ENCODE measurements at regions not wholly inside any gene's neighbourhood (a gene's known extent, or its start where the extent isn't known, plus 50 kb on each side); places are given as distances from the start of the nearest gene placed in this dataset.
A peak's percentile ranks its signal among the peaks of the same experiment; 100 is the strongest.

DNA sequence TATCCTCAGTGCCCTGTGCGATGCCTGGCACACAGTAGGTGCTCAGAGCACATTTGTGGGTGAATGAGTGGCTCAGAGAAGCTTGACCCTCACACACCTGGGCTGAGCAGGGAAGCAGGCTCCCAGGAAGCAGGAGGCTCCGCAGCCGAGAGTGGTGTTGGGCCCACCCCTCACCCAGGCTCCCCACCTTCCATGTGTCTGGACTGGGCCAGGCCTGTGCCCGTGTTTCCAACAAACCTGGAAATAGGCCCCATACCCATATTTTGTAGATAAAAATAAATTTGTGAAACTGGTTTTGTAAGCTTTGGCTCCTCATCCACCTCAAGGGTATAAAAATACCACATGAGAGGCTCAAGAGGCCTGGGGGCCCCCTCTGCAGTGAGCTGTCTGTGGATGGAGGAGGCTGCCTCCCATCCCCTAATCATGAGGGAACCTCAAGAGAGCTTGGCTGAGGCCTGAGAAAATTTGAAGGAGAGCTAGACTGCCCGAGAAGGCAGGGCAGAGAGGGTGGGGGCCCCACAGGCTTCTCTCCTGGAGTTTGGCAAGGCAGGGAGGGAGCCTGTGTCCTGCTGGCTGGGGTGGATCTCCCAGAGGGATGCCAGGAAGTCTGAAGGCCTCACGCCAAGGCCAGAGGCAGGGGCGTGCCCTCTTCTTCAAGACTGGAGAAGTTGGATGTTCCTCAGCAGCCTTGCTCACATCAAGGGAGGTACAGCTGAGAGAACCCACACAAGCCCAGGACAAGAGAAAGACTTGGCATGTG, 147.0 kb upstream of the NECTIN1 start:
- Mint-ChIP-seq H3K36me3 (no peaks in the 10 kb centered on the region), H3K27ac (no peak overlapping the region), H3K9me3 (no peaks in the 10 kb centered on the region)
- DNase-seq (ENCODE audit: low spot score in 2 of 2) (no peak), ATAC-seq (no peak)

- H3K9me3 Mint-ChIP-seq: no peaks in the 10 kb centered on the region
- no peak for DNase-seq (ENCODE audit: low spot score in 2 of 2)
- H3K27ac Mint-ChIP-seq: peak overlapping the region in 1 of 2 donors; percentile 29
- no peaks in the 10 kb centered on the region for H3K36me3 Mint-ChIP-seq
- ATAC-seq: no peak
Observed at GRCh38 chr11:119874660-119875238, 145.7 kb upstream of the NECTIN1 start.

GRCh38 chr11:119873761-119874421, 144.9 kb upstream of the NECTIN1 start:
- DNase-seq (ENCODE audit: low spot score in 2 of 2) (no peak), ATAC-seq (no peak)
- no peaks in the 10 kb centered on the region for H3K9me3 Mint-ChIP-seq
- no peaks in the 10 kb centered on the region for H3K36me3 Mint-ChIP-seq
- H3K27ac Mint-ChIP-seq: no peak overlapping the region

GRCh38 chr11:119872611-119873310, 143.8 kb upstream of the NECTIN1 start:
- DNase-seq (ENCODE audit: low spot score in 2 of 2) (no peak), ATAC-seq (no peak)
- no peaks in the 10 kb centered on the region for H3K36me3 Mint-ChIP-seq
- H3K9me3 Mint-ChIP-seq: no peaks in the 10 kb centered on the region
- H3K27ac Mint-ChIP-seq: no peak overlapping the region

DNA sequence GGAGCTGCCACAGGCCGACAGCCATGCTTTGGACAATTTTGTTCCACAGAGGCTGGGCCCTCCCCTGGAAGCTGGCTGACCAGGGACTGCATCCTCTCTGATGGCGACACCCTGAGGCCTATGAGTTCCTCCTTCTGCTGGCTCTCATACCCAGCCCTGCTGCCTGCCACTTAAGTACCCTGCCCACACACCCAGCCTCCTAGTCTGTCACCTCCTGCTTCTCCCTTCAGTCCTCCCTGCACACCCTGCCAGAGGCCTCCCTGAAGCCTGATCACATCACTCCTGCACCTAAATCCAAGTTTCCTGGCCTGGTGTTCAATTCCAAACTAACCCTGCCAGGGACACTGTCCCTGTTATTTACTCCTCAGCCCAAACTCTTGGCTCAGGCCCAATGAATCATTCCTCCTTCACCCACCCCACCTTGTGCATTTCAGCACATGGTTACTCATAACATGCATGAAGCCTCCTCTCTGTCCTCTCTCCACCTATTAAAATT, 136.7 kb upstream of the NECTIN1 start:
- Mint-ChIP-seq H3K9me3 (no peaks in the 10 kb centered on the region), H3K27ac (no peak overlapping the region), H3K36me3 (no peaks in the 10 kb centered on the region)
- ATAC-seq: peak in 1 of 2 donors; percentile 28
- no peak for DNase-seq (ENCODE audit: low spot score in 2 of 2)

GRCh38 chr11:119864836-119865235, 135.8 kb upstream of the NECTIN1 start:
- H3K27ac Mint-ChIP-seq: no peak overlapping the region
- no peak for DNase-seq (ENCODE audit: low spot score in 2 of 2)
- no peaks in the 10 kb centered on the region for H3K36me3 Mint-ChIP-seq
- ATAC-seq: no peak
- no peaks in the 10 kb centered on the region for H3K9me3 Mint-ChIP-seq

DNA sequence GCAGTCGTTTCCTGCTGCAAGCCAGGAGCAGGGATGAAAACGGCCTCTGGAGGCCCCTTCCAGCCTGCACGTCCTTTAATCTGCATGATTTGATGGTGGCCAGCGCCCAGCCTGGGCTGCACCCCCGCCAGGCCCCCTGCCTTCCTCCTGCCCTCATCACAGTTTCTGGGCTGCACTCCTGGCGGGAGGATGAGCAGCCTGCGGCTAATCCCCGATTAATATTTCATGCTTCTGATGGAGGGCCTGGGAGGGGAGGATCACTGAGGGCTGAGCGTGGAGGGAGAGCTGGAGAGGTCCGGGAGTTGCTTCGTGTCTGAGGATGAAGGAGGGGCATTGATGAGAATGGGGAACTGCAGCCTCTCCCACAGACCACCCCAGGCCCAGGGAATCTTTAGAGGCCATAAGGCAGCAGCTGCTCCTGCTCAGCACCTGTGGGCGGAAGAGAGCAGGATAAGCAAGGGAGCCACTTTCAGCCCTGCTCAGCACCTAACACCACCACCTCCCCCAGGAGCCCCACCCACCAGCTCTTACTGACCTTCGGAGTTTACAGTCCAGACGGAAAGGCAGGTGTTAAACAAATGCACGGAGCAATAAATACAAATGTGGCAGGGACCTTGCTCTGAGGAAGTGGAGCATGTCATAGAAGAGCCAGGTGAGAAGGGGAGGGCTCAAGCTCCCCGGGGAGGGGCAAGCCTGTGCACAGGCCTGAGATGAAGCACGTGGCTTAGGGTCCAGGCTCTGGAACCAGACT, 135.0 kb upstream of the NECTIN1 start:
- ATAC-seq (no peak), DNase-seq (ENCODE audit: low spot score in 2 of 2) (no peak)
- H3K36me3 Mint-ChIP-seq: no peaks in the 10 kb centered on the region
- H3K9me3 Mint-ChIP-seq: no peaks in the 10 kb centered on the region
- H3K27ac Mint-ChIP-seq: no peak overlapping the region

- Mint-ChIP-seq H3K9me3 (no peaks in the 10 kb centered on the region), H3K36me3 (no peaks in the 10 kb centered on the region), H3K27ac (no peak overlapping the region)
- DNase-seq (ENCODE audit: low spot score in 2 of 2) (no peak), ATAC-seq (no peak)
Observed at GRCh38 chr11:119863236-119863635, 134.2 kb upstream of the NECTIN1 start.

GRCh38 chr11:119861160-119861559, 132.2 kb upstream of the NECTIN1 start:
- Mint-ChIP-seq H3K9me3 (no peaks in the 10 kb centered on the region), H3K36me3 (no peaks in the 10 kb centered on the region), H3K27ac (no peak overlapping the region)
- no peak for DNase-seq (ENCODE audit: low spot score in 2 of 2)
- no peak for ATAC-seq

DNA sequence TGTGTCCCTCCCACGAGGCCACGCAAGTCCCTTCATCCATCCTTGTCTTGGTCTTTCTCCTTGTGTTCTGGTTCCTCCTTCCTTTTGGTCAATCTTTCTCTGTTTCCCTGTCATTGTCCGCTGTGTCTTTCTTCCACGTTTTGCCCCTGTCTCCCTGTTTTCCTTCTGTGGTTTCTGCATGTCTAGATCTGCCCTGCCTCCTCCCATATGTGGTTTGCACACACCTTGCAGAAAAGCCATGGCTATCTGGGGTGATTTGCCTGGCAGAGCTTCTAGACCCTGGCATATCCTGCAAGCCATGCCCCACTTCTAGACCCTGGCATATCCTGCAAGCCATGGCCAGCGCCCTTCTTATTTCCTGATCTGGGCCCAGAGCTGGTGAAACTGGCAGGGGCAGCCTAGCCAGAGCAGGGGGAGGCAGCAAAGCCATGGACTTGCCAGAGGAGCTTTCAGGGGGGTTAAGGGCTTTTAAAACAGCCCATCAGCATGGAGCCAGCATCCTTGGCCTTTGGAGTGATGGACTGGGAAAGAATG, 131.6 kb upstream of the NECTIN1 start:
- DNase-seq (ENCODE audit: low spot score in 2 of 2): no peak
- H3K27ac Mint-ChIP-seq: no peak overlapping the region
- no peaks in the 10 kb centered on the region for H3K36me3 Mint-ChIP-seq
- H3K9me3 Mint-ChIP-seq: no peaks in the 10 kb centered on the region
- ATAC-seq: no peak

GRCh38 chr11:119859684-119860083, 130.7 kb upstream of the NECTIN1 start:
- DNase-seq (ENCODE audit: low spot score in 2 of 2) (no peak), ATAC-seq (no peak)
- Mint-ChIP-seq H3K27ac (no peak overlapping the region), H3K36me3 (no peaks in the 10 kb centered on the region), H3K9me3 (no peaks in the 10 kb centered on the region)

DNA sequence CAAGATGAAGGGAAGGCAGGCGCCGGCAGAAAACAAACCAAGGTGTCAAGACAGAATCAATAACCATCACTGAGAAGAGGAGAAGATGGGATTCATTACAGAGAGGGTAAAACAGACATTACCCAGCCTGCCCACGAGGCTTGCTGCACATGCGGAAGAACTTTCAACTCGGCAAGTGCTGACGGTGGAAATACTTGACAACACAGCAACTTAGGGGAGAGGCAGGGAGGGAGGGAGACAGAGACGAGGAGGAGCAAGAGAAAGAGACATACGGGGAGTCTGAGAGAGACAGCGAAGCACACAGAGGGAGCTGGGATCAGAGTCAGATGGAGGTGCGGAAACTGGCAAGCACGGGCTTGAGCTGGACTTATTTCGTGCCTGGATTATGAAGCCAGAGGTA, 129.3 kb upstream of the NECTIN1 start:
- Mint-ChIP-seq H3K27ac (no peak overlapping the region), H3K9me3 (no peaks in the 10 kb centered on the region), H3K36me3 (no peaks in the 10 kb centered on the region)
- DNase-seq (ENCODE audit: low spot score in 2 of 2): no peak
- no peak for ATAC-seq

DNA sequence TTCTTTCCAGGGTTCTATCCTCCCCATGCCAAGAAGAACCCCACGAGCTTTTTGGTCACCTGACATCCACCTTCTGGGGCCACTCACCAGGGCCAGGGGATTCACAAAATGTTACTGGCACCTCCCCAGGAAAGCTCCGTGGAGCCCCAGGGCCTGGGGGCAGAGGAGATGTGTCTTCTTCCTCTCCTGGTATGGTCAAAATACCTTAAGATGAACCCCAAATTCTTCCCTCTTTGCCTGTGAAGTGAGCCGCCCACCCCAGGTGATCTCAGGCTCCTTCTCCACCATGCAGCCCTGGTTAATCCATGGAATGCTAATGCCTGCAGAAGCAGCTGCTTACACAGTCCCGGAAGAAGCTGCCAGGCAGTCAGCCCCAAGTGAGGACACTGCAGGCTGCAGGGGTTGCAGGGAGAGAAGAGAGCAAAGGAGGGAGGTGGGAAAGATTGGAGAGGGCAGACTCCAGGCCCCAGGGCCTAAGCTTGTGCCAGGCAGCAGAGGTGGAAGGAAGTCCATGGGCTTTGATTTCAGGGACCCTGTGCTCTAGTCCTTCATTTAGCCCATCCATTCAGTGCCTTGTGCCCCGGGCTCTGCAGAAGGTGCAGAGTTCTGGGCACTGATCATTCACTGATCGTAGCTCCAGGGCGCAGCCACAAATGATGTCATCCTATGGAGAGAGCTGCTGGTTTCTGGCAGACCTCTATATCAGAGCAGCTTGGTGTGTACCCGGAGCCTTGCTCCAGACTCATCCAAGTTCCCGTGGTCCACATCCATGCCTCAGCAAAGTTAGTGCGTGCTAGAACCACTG, 127.9 kb upstream of the NECTIN1 start:
- ATAC-seq (no peak), DNase-seq (ENCODE audit: low spot score in 2 of 2) (no peak)
- no peaks in the 10 kb centered on the region for H3K36me3 Mint-ChIP-seq
- no peaks in the 10 kb centered on the region for H3K9me3 Mint-ChIP-seq
- H3K27ac Mint-ChIP-seq: no peak overlapping the region

GRCh38 chr11:119855066-119855465, 126.1 kb upstream of the NECTIN1 start:
- ATAC-seq: no peak
- H3K27ac Mint-ChIP-seq: no peak overlapping the region
- DNase-seq (ENCODE audit: low spot score in 2 of 2): no peak
- no peaks in the 10 kb centered on the region for H3K9me3 Mint-ChIP-seq
- no peaks in the 10 kb centered on the region for H3K36me3 Mint-ChIP-seq

- H3K36me3 Mint-ChIP-seq: no peaks in the 10 kb centered on the region
Observed at GRCh38 chr11:119854521-119854920, 125.5 kb upstream of the NECTIN1 start.

More at GRCh38 chr11:119854521-119854920, 125.5 kb upstream of the NECTIN1 start:
- ATAC-seq: no peak
- H3K27ac Mint-ChIP-seq: no peak overlapping the region
- no peaks in the 10 kb centered on the region for H3K9me3 Mint-ChIP-seq
- no peak for DNase-seq (ENCODE audit: low spot score in 2 of 2)

Data from activated naive CD4-positive, alpha-beta T cell treated with anti-CD3 and anti-CD28 coated beads, Interleukin-2, amount 50 U/mL, for 72 hours (primary cell).